Tibial artery (tissue), 4 donors: ENCODE measurements at regions not wholly inside any gene's neighbourhood (a gene's known extent, or its start where the extent isn't known, plus 50 kb on each side); places are given as distances from the start of the nearest gene placed in this dataset.

Experiments
- DNase-seq, 2 donors: peaks; one replicate each; pipeline ENCODE4 v3.0.0-alpha.2; 2019
- H3K27ac ChIP-seq, 2 donors: fragments of 200-600 bp; sonication (generic) in 1 of 2; 1 replicate in 1 of 2; 2 replicates in 1 of 2; pipeline ENCODE4 v1.5.1; 2018 to 2019; ENCODE audit warnings: mild to moderate bottlenecking in 1 of 2
- H3K27me3 ChIP-seq, 2 donors: fragments of 200-600 bp; sonication (generic) in 1 of 2; one replicate each; pipeline versions ENCODE4 v1.5.1 to v1.6.0; 2016 to 2019
- H3K36me3 ChIP-seq, 3 donors: fragments of 200-600 bp; sonication (generic) in 2 of 3; one replicate each; pipeline ENCODE4 v1.5.1; 2016 to 2019; ENCODE audit warnings: mild to moderate bottlenecking in 2 of 3
- H3K4me1 ChIP-seq, 4 donors: fragments of 200-600 bp; sonication (generic) in 2 of 4; 1 replicate in 3 of 4; 2 replicates in 1 of 4; pipeline ENCODE4 v1.5.1; 2016 to 2019
- H3K4me3 ChIP-seq, 2 donors: fragments of 200-600 bp; sonication (generic) in 1 of 2; 1 replicate in 1 of 2; 2 replicates in 1 of 2; pipeline ENCODE4 v1.5.1; 2018 to 2019; ENCODE audit warnings: mild to moderate bottlenecking in 2 of 2
- H3K9me3 ChIP-seq, 3 donors: fragments of 200-600 bp; sonication (generic) in 1 of 3; one replicate each; pipeline ENCODE4 v1.5.1; 2016 to 2019
- intact Hi-C: fragments of 100-400 bp; cut with DNase I; formaldehyde crosslinking; loops from one replicate; pipeline ENCODE4 v1.15.0; 2023; ENCODE audit warnings: low total_unique reads
- TF ChIP-seq, protein P1 (sequence below), 2 experiments: fragments of 200-600 bp in 1 of 2; fragments of 450-650 bp in 1 of 2; IDR thresholded peaks; one replicate each; pipeline ENCODE4 v1.5.1; 2017 to 2019; ENCODE audit warnings: antibody characterized with exemption in 2 of 2, mild to moderate bottlenecking in 1 of 2, moderate library complexity in 1 of 2

GRCh38 chr13:69553976-69554375, 553.6 kb upstream of the ATXN8OS start:
- H3K9me3 ChIP-seq: no peaks in the 10 kb centered on the region
- no peak overlapping the region for H3K4me3 ChIP-seq
- intact Hi-C loops: no loop called here
- TF ChIP-seq, protein P1, sequence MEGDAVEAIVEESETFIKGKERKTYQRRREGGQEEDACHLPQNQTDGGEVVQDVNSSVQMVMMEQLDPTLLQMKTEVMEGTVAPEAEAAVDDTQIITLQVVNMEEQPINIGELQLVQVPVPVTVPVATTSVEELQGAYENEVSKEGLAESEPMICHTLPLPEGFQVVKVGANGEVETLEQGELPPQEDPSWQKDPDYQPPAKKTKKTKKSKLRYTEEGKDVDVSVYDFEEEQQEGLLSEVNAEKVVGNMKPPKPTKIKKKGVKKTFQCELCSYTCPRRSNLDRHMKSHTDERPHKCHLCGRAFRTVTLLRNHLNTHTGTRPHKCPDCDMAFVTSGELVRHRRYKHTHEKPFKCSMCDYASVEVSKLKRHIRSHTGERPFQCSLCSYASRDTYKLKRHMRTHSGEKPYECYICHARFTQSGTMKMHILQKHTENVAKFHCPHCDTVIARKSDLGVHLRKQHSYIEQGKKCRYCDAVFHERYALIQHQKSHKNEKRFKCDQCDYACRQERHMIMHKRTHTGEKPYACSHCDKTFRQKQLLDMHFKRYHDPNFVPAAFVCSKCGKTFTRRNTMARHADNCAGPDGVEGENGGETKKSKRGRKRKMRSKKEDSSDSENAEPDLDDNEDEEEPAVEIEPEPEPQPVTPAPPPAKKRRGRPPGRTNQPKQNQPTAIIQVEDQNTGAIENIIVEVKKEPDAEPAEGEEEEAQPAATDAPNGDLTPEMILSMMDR (IDR thresholded peaks at IDR 0.05): no peak
- DNase-seq: no peak
- H3K27me3 ChIP-seq: no peaks in the 10 kb centered on the region
- H3K36me3 ChIP-seq: no peaks in the 10 kb centered on the region
- no peak overlapping the region for H3K27ac ChIP-seq
- H3K4me1 ChIP-seq: no peaks in the 10 kb centered on the region

- Histone ChIP-seq H3K27ac (no peak overlapping the region), H3K4me3 (no peak overlapping the region), H3K4me1 (no peaks in the 10 kb centered on the region), H3K27me3 (no peaks in the 10 kb centered on the region), H3K9me3 (no peaks in the 10 kb centered on the region), H3K36me3 (no peaks in the 10 kb centered on the region)
- intact Hi-C loops: no loop called here
- TF ChIP-seq, protein P1 (IDR thresholded peaks at IDR 0.05): no peak
- no peak for DNase-seq
These were observed 556.4 kb upstream of the ATXN8OS start for GRCh38 chr13:69551193-69551592.

DNA sequence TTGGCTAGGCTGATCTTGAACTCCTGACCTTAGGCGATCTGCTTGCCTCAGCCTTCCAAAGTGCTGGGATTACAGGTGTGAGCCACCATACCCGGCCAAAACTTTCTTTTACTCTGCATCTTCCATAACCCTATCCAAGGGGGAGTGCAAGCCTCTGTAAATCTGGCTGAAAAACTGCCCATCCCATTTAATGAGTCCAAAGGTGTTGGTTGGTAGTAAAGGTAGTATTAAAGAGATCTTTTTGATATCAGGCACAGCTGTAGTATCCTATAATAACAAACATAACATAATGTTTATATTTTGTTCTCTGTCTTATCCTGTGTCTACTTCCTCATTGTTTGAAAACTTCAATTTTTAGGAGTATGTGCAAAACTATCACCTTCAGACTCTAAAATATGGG, 559.8 kb upstream of the ATXN8OS start:
- Histone ChIP-seq H3K9me3 (no peaks in the 10 kb centered on the region), H3K4me3 (no peak overlapping the region), H3K36me3 (no peaks in the 10 kb centered on the region), H3K27ac (no peak overlapping the region), H3K4me1 (no peaks in the 10 kb centered on the region), H3K27me3 (no peaks in the 10 kb centered on the region)
- TF ChIP-seq, protein P1 (IDR thresholded peaks at IDR 0.05): no peak
- no peak for DNase-seq
- intact Hi-C loops: no loop called here

DNA sequence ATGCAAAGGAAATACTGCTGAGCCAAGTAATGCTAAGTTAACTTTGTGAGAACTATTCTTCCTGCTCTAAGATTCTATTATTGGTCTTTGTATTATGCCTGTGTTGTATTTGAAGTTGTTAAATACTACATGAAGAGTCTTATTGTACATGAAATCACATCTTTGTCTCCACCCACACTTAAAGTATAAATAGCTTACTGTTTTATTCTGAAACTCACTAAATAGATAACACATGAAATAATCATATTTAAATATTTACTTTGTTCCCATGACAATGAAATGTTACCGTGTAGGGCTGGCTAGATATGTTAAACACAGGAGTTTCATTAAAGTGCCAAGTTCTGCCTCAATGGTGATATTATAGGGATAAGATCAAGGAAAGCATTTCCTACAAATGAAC, 562.1 kb upstream of the ATXN8OS start:
- intact Hi-C loops: no loop called here
- no peak overlapping the region for H3K4me3 ChIP-seq
- TF ChIP-seq, protein P1 (IDR thresholded peaks at IDR 0.05): no peak

GRCh38 chr13:69524459-69525150, 583.0 kb upstream of the ATXN8OS start:
- intact Hi-C loops: no loop called here

More for the DNA sequence above, 562.1 kb upstream of the ATXN8OS start:
- no peak overlapping the region for H3K27ac ChIP-seq
- DNase-seq: no peak
- no peaks in the 10 kb centered on the region for H3K4me1 ChIP-seq
- H3K36me3 ChIP-seq: no peaks in the 10 kb centered on the region
- H3K9me3 ChIP-seq: no peaks in the 10 kb centered on the region
- no peaks in the 10 kb centered on the region for H3K27me3 ChIP-seq

More at GRCh38 chr13:69524459-69525150, 583.0 kb upstream of the ATXN8OS start:
- TF ChIP-seq, protein P1 (IDR thresholded peaks at IDR 0.05): no peak
- no peaks in the 10 kb centered on the region for H3K36me3 ChIP-seq
- H3K9me3 ChIP-seq: no peaks in the 10 kb centered on the region
- DNase-seq: no peak
- H3K4me1 ChIP-seq: no peaks in the 10 kb centered on the region
- no peaks in the 10 kb centered on the region for H3K27me3 ChIP-seq
- H3K27ac ChIP-seq: no peak overlapping the region
- no peak overlapping the region for H3K4me3 ChIP-seq
